H9 (cell line): ENCODE measurements at regions not wholly inside any gene's neighbourhood (a gene's known extent, or its start where the extent isn't known, plus 50 kb on each side); places are given as distances from the start of the nearest gene placed in this dataset.

Experiments
- DNase-seq: peaks from one replicate; pipeline ENCODE4 v3.0.0-alpha.2; 2017
- H2AFZ ChIP-seq: one replicate; pipeline ENCODE4 v1.6.1; 2013; ENCODE audit warnings: mild to moderate bottlenecking, low read length, control low read depth, moderate library complexity
- H2AK5ac ChIP-seq: 2 replicates; pipeline ENCODE4 v1.6.1; 2013; ENCODE audit warnings: low read length, control low read depth, mixed read lengths; ENCODE audit not compliant: insufficient read length
- H2BK120ac ChIP-seq: one replicate; pipeline ENCODE4 v1.6.1; 2013; ENCODE audit warnings: low read depth, mild to moderate bottlenecking, low read length, control low read depth, inconsistent platforms; ENCODE audit not compliant: poor library complexity, severe bottlenecking
- H2BK12ac ChIP-seq: 2 replicates; pipeline ENCODE4 v1.6.1; 2013; ENCODE audit warnings: low read length, control low read depth, mixed read lengths, low read depth; ENCODE audit not compliant: insufficient read length
- H2BK15ac ChIP-seq: 2 replicates; pipeline ENCODE4 v1.6.1; 2013; ENCODE audit warnings: low read depth, low read length, control low read depth
- H2BK20ac ChIP-seq: one replicate; pipeline ENCODE4 v1.6.1; 2013; ENCODE audit warnings: low read depth, mild to moderate bottlenecking, low read length, control low read depth, inconsistent platforms; ENCODE audit not compliant: poor library complexity, severe bottlenecking
- H2BK5ac ChIP-seq: 2 replicates; pipeline ENCODE4 v1.6.1; 2013; ENCODE audit warnings: low read length, control low read depth, mixed read lengths; ENCODE audit not compliant: insufficient read length
- H3K14ac ChIP-seq: 2 replicates; pipeline ENCODE4 v1.6.1; 2013; ENCODE audit warnings: low read length, control low read depth; ENCODE audit not compliant: insufficient read depth
- H3K18ac ChIP-seq: 2 replicates; pipeline ENCODE4 v1.6.1; 2013; ENCODE audit warnings: low read depth, mild to moderate bottlenecking, mixed read lengths, low read length, control low read depth; ENCODE audit not compliant: insufficient read length
- H3K23ac ChIP-seq: 2 replicates; pipeline ENCODE4 v1.6.1; 2013; ENCODE audit warnings: low read length, control low read depth, mixed read lengths, low read depth; ENCODE audit not compliant: insufficient read length
- H3K23me2 ChIP-seq: 2 replicates; pipeline ENCODE4 v1.6.1; 2013; ENCODE audit warnings: low read depth, mild to moderate bottlenecking, mixed read lengths, low read length, control low read depth; ENCODE audit not compliant: insufficient read length, poor library complexity, severe bottlenecking
- H3K27ac ChIP-seq: 2 replicates; pipeline ENCODE4 v1.5.1; 2013; ENCODE audit warnings: low read length, control low read depth, mixed read lengths, low read depth; ENCODE audit not compliant: insufficient read length
- H3K27me3 ChIP-seq: 2 replicates; pipeline ENCODE4 v1.6.1; 2013; ENCODE audit warnings: low read length, control low read depth, inconsistent platforms; ENCODE audit not compliant: insufficient read depth
- H3K4ac ChIP-seq: 2 replicates; pipeline ENCODE4 v1.6.1; 2013; ENCODE audit warnings: low read depth, mild to moderate bottlenecking, control low read depth, inconsistent platforms, low read length, moderate library complexity
- H3K4me1 ChIP-seq: 2 replicates; pipeline ENCODE4 v1.6.1; 2013; ENCODE audit warnings: low read length, control low read depth, inconsistent platforms; ENCODE audit not compliant: insufficient read depth
- H3K4me2 ChIP-seq: 2 replicates; pipeline ENCODE4 v1.6.1; 2013; ENCODE audit warnings: low read length, control low read depth, mixed read lengths; ENCODE audit not compliant: insufficient read length, insufficient read depth
- H3K56ac ChIP-seq: 2 replicates; pipeline ENCODE4 v1.6.1; 2013; ENCODE audit warnings: low read depth, mild to moderate bottlenecking, mixed read lengths, low read length, control low read depth; ENCODE audit not compliant: insufficient read length
- H3K79me1 ChIP-seq: 2 replicates; pipeline ENCODE4 v1.6.1; 2013; ENCODE audit warnings: low read depth, mild to moderate bottlenecking, moderate library complexity, low read length, control low read depth, inconsistent platforms; ENCODE audit not compliant: insufficient read depth, poor library complexity, severe bottlenecking
- H3K79me2 ChIP-seq: 2 replicates; pipeline ENCODE4 v1.6.1; 2013; ENCODE audit warnings: low read length, control low read depth, inconsistent platforms; ENCODE audit not compliant: insufficient read depth
- H3K9ac ChIP-seq: 2 replicates; pipeline ENCODE4 v1.6.1; 2013; ENCODE audit warnings: low read length, control low read depth, mixed read lengths; ENCODE audit not compliant: insufficient read length; ENCODE audit errors: extremely low read depth
- H3K9me3 ChIP-seq: one replicate; pipeline ENCODE4 v1.6.1; 2013; ENCODE audit warnings: low read depth, low read length, inconsistent platforms; ENCODE audit not compliant: control insufficient read depth
- H3T11ph ChIP-seq: one replicate; pipeline ENCODE4 v1.6.1; 2013; ENCODE audit warnings: mild to moderate bottlenecking, low read length, control low read depth, inconsistent platforms
- H4K20me1 ChIP-seq: one replicate; pipeline ENCODE4 v1.6.1; 2013; ENCODE audit not compliant: control insufficient read depth, insufficient read length, insufficient read depth
- H4K5ac ChIP-seq: 2 replicates; pipeline ENCODE4 v1.6.1; 2013; ENCODE audit warnings: low read depth, mild to moderate bottlenecking, mixed read lengths, low read length, control low read depth; ENCODE audit not compliant: insufficient read length
- H4K8ac ChIP-seq: replicated peaks from 2 replicates; pipeline ENCODE4 v1.6.1; 2013; ENCODE audit warnings: low read length, control low read depth, mixed read lengths, low read depth; ENCODE audit not compliant: insufficient read length
- H4K91ac ChIP-seq: 2 replicates; pipeline ENCODE4 v1.6.1; 2013; ENCODE audit warnings: low read depth, mild to moderate bottlenecking, moderate library complexity, mixed read lengths, low read length, control low read depth; ENCODE audit not compliant: insufficient read length
- H3K27ac Mint-ChIP-seq, 3 experiments: 2 replicates in 2 of 3; 3 replicates in 1 of 3; pipeline ENCODE4 v1.8.0; 2020 to 2021; ENCODE audit warnings: mixed read lengths in 3 of 3, mild to moderate bottlenecking in 1 of 3, moderate library complexity in 1 of 3
- H3K27me3 Mint-ChIP-seq: 2 replicates; pipeline ENCODE4 v1.8.0; 2021; ENCODE audit warnings: low read depth, mild to moderate bottlenecking, moderate library complexity, mixed read lengths
- H3K36me3 Mint-ChIP-seq, 3 experiments: 2 replicates in 2 of 3; 3 replicates in 1 of 3; pipeline ENCODE4 v1.8.0; 2020 to 2021; ENCODE audit warnings: low read depth in 3 of 3, mixed read lengths in 3 of 3; ENCODE audit not compliant: insufficient read depth in 1 of 3
- H3K4me1 Mint-ChIP-seq, 2 experiments: 2 replicates each; pipeline ENCODE4 v1.8.0; 2020; ENCODE audit warnings: mixed read lengths in 2 of 2
- H3K4me3 Mint-ChIP-seq, 2 experiments: 2 replicates in 1 of 2; 3 replicates in 1 of 2; pipeline ENCODE4 v1.8.0; 2020 to 2021; ENCODE audit warnings: mild to moderate bottlenecking in 2 of 2, mixed read lengths in 2 of 2, moderate library complexity in 1 of 2
- H3K9me3 Mint-ChIP-seq, 2 experiments: 2 replicates in 1 of 2; 3 replicates in 1 of 2; pipeline ENCODE4 v1.8.0; 2020; ENCODE audit warnings: mild to moderate bottlenecking in 2 of 2, mixed read lengths in 2 of 2, moderate library complexity in 1 of 2
- CTCF ChIP-seq: fragments of 200-600 bp; sonication (generic); conservative IDR thresholded peaks from 3 replicates; pipeline ENCODE4 v1.8.0; 2021; ENCODE audit warnings: antibody characterized with exemption, mild to moderate bottlenecking
- WGBS: extraction: QIAGEN DNeasy Blood & Tissue Kit; methylation state at CpG from one replicate; pipeline ENCODE4 v1.1.7; 2013; ENCODE audit warnings: missing lambda C conversion rate, low lambda C conversion rate, mixed read lengths; ENCODE audit not compliant: insufficient read length; ENCODE audit errors: extremely low coverage; 5-methylcytosine and 5-hydroxymethylcytosine counted together

GRCh38 chr7:110058401-110058800 is 1032.5 kb upstream of the LRRN3 start:
- Histone ChIP-seq H3K23me2 (no peaks in the 10 kb centered on the region), H2BK12ac (no peak overlapping the region), H3K23ac (no peak overlapping the region), H4K8ac (no peak overlapping the region), H3K18ac (no peak overlapping the region), H3K9me3 (no peaks in the 10 kb centered on the region), H3K9ac (no peak overlapping the region), H2AK5ac (no peak overlapping the region), H2BK20ac (no peak overlapping the region), H2BK15ac (no peak overlapping the region), H3T11ph (no peak overlapping the region), H4K91ac (no peak overlapping the region), H2AFZ (no peak overlapping the region), H3K4me2 (no peak overlapping the region), H4K5ac (no peak overlapping the region), H3K14ac (no peak overlapping the region), H3K4me1 (no peaks in the 10 kb centered on the region), H4K20me1 (no peaks in the 10 kb centered on the region), H3K79me2 (no peaks in the 10 kb centered on the region), H3K4ac (no peak overlapping the region), H2BK5ac (no peak overlapping the region), H3K56ac (no peak overlapping the region), H3K27ac (no peak overlapping the region), H3K27me3 (no peaks in the 10 kb centered on the region), H3K79me1 (no peaks in the 10 kb centered on the region), H2BK120ac (no peak overlapping the region)
- Mint-ChIP-seq H3K4me1 (no peaks in the 10 kb centered on the region), H3K27ac (no peak overlapping the region), H3K36me3 (no peaks in the 10 kb centered on the region), H3K27me3 (no peaks in the 10 kb centered on the region), H3K9me3 (no peaks in the 10 kb centered on the region), H3K4me3 (no peak overlapping the region)
- no peak for DNase-seq
- WGBS = no CpG with 5 or more reads among the region's 1 CpG
- no peak for TF ChIP-seq CTCF
